ENCODE measurements at regions not wholly inside any gene's neighbourhood (a gene's known extent, or its start where the extent isn't known, plus 50 kb on each side); places are given as distances from the start of the nearest gene placed in this dataset.
"Not testable (repeated sequence)": the region's sequence is repeated elsewhere in the genome, so short reads cannot be mapped to it uniquely, and the experiment has no call there.

GRCh38 chr12:19921716-19922115, 446.6 kb upstream of the PDE3A start:
- DNase-seq = not testable (repeated sequence)

GRCh38 chr12:19922717-19923116, 445.6 kb upstream of the PDE3A start:
- DNase-seq = no peak

GRCh38 chr12:19924360-19924759, 444.0 kb upstream of the PDE3A start:
- DNase-seq = no peak

GRCh38 chr12:19925841-19926240, 442.5 kb upstream of the PDE3A start:
- no peak for DNase-seq

GRCh38 chr12:19926266-19926665, 442.1 kb upstream of the PDE3A start:
- no peak for DNase-seq

GRCh38 chr12:19927661-19928060, 440.7 kb upstream of the PDE3A start:
- no peak for DNase-seq

DNA sequence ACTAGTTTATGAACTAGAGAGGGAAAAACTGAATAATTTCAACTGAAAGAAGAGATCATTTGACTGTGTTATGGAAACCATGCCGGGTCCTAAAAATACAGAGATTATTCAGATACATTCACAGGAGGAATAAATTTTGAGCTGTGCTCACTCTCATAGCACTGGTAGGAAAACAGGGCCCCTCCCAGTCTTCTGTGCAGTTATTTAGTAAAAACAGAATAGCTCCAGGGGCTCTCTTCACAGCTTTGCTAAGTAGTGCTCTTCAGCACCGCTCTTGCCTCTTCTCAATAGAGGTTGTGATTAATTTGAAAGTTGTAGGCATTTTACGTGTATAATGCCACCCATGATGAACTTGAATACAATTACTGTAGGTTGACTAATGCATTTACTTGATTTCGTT, 435.9 kb upstream of the PDE3A start:
- peak; percentile 7 for DNase-seq

GRCh38 chr12:19933924-19934323, 434.4 kb upstream of the PDE3A start:
- no peak for DNase-seq

DNA sequence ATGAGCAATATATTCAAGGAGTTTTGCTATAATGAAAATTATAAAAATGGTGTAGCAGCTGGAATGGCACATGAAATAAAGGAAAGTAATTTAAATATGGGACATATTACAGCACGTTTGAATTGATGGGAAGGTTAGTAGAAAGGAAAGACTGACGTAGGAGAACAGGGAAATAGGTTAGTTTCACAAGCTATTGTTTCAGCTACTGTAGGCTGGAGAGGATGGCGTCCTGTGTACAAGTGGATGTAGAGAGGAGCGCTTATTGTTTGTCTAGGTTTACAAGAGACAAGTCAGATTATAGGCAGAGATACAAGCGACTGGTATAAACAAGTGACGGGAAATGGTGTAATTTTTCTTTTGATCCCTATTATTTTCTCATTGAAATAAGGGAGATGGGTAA, 431.2 kb upstream of the PDE3A start:
- DNase-seq = peak; percentile 20

DNA sequence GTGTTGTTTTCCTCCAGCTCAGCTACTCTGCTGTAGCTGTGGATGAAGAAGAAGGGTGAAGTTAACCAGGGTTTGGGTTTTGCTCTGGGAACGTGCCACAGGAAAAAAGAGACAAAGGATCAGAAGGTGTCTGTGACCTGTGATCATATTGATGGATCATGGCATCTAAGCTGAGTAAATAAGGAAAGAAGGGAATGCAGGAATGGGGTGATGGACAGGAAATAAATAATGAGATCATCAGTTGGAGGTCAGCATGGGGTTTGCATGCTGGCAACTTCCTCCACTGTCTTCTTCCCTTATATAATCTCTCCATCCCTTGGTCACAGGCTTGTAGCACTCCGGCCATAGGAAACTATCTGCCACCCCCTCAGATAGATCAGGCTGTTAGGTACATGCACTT, 430.3 kb upstream of the PDE3A start:
- DNase-seq = no peak

DNA sequence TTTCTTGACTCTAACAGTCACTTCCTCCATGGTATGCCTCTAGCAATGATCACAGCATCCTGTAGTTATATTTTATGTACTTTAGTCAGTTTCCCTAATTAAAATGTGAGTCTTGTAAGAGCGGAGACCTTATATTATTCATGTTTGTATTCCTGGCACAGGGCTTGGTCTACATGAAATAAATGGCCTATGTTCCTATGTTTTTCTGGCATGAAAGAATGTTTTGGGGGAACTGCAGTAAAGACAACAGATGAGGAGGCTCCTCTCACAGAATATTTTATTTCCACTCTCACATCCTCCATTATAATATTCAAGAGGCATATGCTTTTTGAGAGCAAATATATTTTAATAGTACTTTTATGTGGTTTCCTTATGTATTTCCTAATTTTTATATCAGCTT, 429.8 kb upstream of the PDE3A start:
- no peak for DNase-seq

GRCh38 chr12:19940267-19940666, 428.1 kb upstream of the PDE3A start:
- no peak for DNase-seq

- no peak for DNase-seq
Observed at GRCh38 chr12:19941096-19941495, 427.2 kb upstream of the PDE3A start.

DNA sequence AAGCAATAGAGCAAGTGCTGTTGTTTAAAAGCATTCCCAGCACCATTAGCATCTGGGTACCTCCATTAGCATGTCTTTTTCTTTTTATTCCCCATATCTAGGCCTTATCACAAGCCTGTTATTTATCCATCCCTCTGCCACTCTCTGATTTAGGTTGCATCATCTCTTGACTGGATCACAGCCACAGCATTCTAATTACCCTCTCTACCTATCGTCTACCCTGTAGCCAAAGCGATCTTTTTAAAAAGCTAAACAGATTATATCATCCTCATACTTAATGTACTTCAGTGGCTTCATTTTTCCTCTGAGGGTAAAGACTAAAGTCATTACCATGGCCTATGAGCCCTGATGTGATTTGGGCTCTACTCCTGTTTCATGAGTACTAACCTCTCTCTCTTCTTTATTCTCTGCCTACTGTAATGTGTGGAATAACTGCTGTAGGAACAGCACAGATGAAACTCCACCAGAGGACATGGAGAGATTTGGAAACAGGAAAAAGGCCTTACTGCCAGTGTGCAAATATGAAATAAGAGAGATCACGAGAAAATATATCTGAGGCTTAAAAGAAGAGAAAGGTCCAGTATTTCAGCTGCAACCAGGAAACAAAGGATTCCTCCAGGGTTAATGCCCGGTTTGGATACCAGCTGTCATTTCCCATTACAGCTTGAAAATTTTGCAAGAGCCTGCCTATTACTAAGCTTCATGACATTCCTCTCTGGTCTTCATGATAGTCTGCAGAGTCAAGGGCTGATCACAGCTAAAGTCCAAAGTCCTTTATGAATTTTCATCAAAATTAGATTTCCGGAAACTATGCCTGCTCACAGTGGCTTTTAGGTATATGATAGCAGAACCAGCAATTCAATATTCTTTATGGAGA, 422.5 kb upstream of the PDE3A start:
- DNase-seq = no peak

GRCh38 chr12:19946550-19946949, 421.8 kb upstream of the PDE3A start:
- no peak for DNase-seq

GRCh38 chr12:19947344-19947743, 421.0 kb upstream of the PDE3A start:
- DNase-seq = no peak

DNA sequence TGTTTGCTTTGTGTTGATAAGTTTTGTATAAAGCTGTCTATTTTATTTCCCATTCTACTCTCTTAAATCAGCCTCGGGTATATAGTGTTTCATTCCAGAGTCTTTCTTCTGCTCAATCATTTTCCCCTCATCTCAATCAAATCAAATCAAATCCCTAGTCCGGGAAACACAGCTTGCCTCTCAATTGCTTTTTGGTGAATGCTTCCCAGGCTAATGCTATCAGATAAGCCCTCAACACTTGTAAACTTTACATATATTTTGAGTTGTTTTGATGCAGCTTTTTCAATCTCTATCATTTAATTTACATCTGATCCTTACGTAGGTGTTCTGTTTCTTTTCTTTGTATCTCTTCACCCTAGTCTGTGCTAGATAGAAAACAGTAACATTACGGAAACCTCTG, 416.7 kb upstream of the PDE3A start:
- DNase-seq = no peak

GRCh38 chr12:19953734-19954133, 414.6 kb upstream of the PDE3A start:
- no peak for DNase-seq

- DNase-seq = no peak
Observed at GRCh38 chr12:19954163-19954562, 414.2 kb upstream of the PDE3A start.

DNA sequence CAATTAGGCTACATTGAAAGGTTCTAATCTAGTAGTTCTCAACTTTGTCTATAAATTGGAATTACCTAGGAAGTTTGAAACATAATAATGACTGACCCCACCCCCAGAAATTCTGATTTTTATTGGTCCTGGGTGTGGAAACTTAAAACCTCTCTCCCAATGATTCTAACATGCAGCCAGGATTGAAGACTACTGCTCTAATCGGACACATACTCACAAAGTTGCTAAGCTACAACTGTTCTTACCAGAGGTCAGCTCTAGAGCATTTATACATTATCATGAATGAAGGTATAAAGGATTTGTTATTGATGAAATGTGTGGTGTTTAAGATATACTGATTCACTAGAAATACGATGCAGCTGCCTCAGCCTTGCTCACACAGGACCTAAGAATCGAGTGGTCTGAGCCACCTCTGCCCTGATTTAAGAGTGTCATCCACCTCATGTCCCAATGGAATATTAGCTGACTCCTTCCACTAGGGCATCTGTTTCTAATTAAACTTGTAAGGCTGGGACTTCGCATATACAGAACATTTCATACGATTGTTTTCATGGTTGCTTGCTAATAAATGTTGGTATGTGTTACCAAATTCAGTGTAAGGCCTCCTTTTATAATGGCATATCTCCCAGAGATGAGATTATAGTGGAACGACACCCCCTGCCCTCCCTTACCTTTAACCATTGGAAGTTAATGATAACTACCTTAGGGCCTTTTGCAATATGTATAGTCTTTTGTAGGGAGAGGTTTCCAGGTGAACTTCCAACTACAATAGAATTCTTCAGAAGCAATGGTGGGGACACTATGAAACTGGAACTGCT, 410.8 kb upstream of the PDE3A start:
- no peak for DNase-seq

- DNase-seq = no peak
Observed at GRCh38 chr12:19958389-19958788, 409.9 kb upstream of the PDE3A start.

DNA sequence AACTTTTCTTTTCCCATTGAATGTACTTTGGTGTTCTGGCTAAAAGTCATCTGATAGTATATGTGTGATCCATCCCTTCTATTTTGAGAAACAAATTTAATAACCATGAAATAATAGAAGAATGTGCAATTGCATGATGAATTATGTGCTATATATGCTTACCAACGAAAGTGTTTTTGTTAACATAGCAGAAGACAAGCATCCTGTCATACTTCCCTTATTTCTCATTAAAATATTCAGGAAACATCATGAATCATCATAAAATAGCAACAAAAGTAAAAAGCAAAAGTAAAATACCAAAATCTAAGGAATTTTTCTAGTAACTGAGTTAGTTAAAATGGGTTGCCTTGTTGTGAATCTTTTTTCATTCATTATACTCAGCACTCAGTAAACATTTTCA, 409.0 kb upstream of the PDE3A start:
- no peak for DNase-seq

DNA sequence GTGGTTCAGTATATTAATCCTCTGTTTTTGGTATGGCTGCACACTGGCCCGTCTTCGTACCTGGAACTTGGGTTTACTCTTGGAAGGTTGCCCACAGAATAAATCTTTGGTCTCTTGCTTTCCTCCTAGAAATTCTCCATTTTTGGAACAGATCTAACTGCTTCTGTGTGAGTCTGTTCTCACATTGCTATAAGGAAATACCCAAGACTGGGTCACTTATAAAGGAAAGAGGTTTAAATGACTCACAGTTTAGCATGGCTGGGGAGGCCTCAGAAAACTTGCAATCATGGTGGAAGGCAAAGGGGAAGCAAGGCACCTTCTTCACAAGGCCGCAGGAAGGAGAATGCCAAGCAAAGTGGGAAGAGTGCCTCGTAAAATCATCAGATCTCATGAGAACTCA, 407.8 kb upstream of the PDE3A start:
- no peak for DNase-seq

- DNase-seq = no peak
Observed at GRCh38 chr12:19962192-19962591, 406.1 kb upstream of the PDE3A start.
